ENCODE measurements at regions not wholly inside any gene's neighbourhood (a gene's known extent, or its start where the extent isn't known, plus 50 kb on each side); places are given as distances from the start of the nearest gene placed in this dataset.
A peak's percentile ranks its signal among the peaks of the same experiment; 100 is the strongest.

- no peak for DNase-seq (ENCODE audit: low spot score)
Measured at GRCh38 chr5:125202871-125203438, 456.5 kb upstream of the ZNF608 start.

GRCh38 chr5:125203912-125204311, 457.5 kb upstream of the ZNF608 start:
- no peak for DNase-seq (ENCODE audit: low spot score)

- no peak for DNase-seq (ENCODE audit: low spot score)
Measured at GRCh38 chr5:125205601-125206225, 459.3 kb upstream of the ZNF608 start.

- no peak for DNase-seq (ENCODE audit: low spot score)
Measured at GRCh38 chr5:125207856-125208255, 461.4 kb upstream of the ZNF608 start.

- no peak for DNase-seq (ENCODE audit: low spot score)
Measured at GRCh38 chr5:125209650-125210049, 463.2 kb upstream of the ZNF608 start.

- DNase-seq (ENCODE audit: low spot score) = no peak
Measured at GRCh38 chr5:125210242-125210947, 464.0 kb upstream of the ZNF608 start.

GRCh38 chr5:125214080-125214479, 467.6 kb upstream of the ZNF608 start:
- DNase-seq (ENCODE audit: low spot score) = no peak

GRCh38 chr5:125215593-125215992, 469.2 kb upstream of the ZNF608 start:
- no peak for DNase-seq (ENCODE audit: low spot score)

- DNase-seq (ENCODE audit: low spot score) = no peak
Measured at GRCh38 chr5:125219710-125220109, 473.3 kb upstream of the ZNF608 start.

GRCh38 chr5:125220284-125220683, 473.8 kb upstream of the ZNF608 start:
- no peak for DNase-seq (ENCODE audit: low spot score)

GRCh38 chr5:125222597-125223240, 476.3 kb upstream of the ZNF608 start:
- no peak for DNase-seq (ENCODE audit: low spot score)

GRCh38 chr5:125225424-125225823, 479.0 kb upstream of the ZNF608 start:
- no peak for DNase-seq (ENCODE audit: low spot score)

- DNase-seq (ENCODE audit: low spot score) = no peak
Measured at GRCh38 chr5:125226825-125227224, 480.4 kb upstream of the ZNF608 start.

GRCh38 chr5:125227333-125228095, 481.1 kb upstream of the ZNF608 start:
- peak; percentile 17 for DNase-seq (ENCODE audit: low spot score)

GRCh38 chr5:125228363-125229070, 482.1 kb upstream of the ZNF608 start:
- DNase-seq (ENCODE audit: low spot score) = no peak

- no peak for DNase-seq (ENCODE audit: low spot score)
Measured at GRCh38 chr5:125229556-125229955, 483.1 kb upstream of the ZNF608 start.

GRCh38 chr5:125232779-125233230, 486.4 kb upstream of the ZNF608 start:
- peak; percentile 36 for DNase-seq (ENCODE audit: low spot score)

- no peak for DNase-seq (ENCODE audit: low spot score)
Measured at GRCh38 chr5:125233944-125234343, 487.5 kb upstream of the ZNF608 start.

- no peak for DNase-seq (ENCODE audit: low spot score)
Measured at GRCh38 chr5:125236007-125236406, 489.6 kb upstream of the ZNF608 start.

GRCh38 chr5:125236981-125237380, 490.5 kb upstream of the ZNF608 start:
- no peak for DNase-seq (ENCODE audit: low spot score)

- DNase-seq (ENCODE audit: low spot score) = no peak
Measured at GRCh38 chr5:125244531-125244930, 498.1 kb upstream of the ZNF608 start.

GRCh38 chr5:125245216-125245615, 498.8 kb upstream of the ZNF608 start:
- DNase-seq (ENCODE audit: low spot score) = no peak

Measured in GM03348 (cell line).